Fibroblast of lung (primary cell): ENCODE measurements at regions not wholly inside any gene's neighbourhood (a gene's known extent, or its start where the extent isn't known, plus 50 kb on each side); places are given as distances from the start of the nearest gene placed in this dataset.

Experiments
- DNase-seq, 2 donors: peaks; one replicate each; pipeline versions ENCODE4 v3.0.0 to v3.0.0-alpha.2; 2010; ENCODE audit warnings: low read depth in 2 of 2
- H2AFZ ChIP-seq: 2 replicates; pipeline ENCODE4 v1.5.1; 2012; ENCODE audit warnings: low read length, control low read depth, inconsistent platforms
- H3K27ac ChIP-seq: 2 replicates; pipeline ENCODE4 v1.5.1; 2011; ENCODE audit warnings: low read length, control low read depth; ENCODE audit not compliant: insufficient read depth
- H3K27me3 ChIP-seq: 2 replicates; pipeline ENCODE4 v1.5.1; 2011; ENCODE audit warnings: mild to moderate bottlenecking, low read length; ENCODE audit not compliant: control insufficient read depth, insufficient read depth
- H3K36me3 ChIP-seq: 2 replicates; pipeline ENCODE4 v1.5.1; 2011; ENCODE audit warnings: low read length; ENCODE audit not compliant: control insufficient read depth, insufficient read depth
- H3K4me1 ChIP-seq: 2 replicates; pipeline ENCODE4 v1.5.1; 2011; ENCODE audit warnings: low read length; ENCODE audit not compliant: control insufficient read depth, insufficient read depth; ENCODE audit errors: extremely low read depth
- H3K4me2 ChIP-seq: 2 replicates; pipeline ENCODE4 v1.5.1; 2011; ENCODE audit warnings: low read length, control low read depth; ENCODE audit not compliant: insufficient read depth; ENCODE audit errors: extremely low read depth
- H3K4me3 ChIP-seq, 4 experiments: fragments of 200-600 bp in 1 of 4; sonication (generic) in 1 of 4; replicated peaks in 1 of 4; 2 replicates each; pipeline ENCODE4 v1.5.1; 2011 to 2016; ENCODE audit warnings: low read length in 4 of 4, low read depth in 3 of 4, mild to moderate bottlenecking in 3 of 4, control low read depth in 2 of 4, inconsistent platforms in 1 of 4, mixed read lengths in 1 of 4; ENCODE audit not compliant: insufficient read depth in 1 of 4; ENCODE audit errors: control extremely low read depth in 1 of 4
- H3K79me2 ChIP-seq: 2 replicates; pipeline ENCODE4 v1.5.1; 2012; ENCODE audit warnings: mild to moderate bottlenecking, low read length, inconsistent platforms; ENCODE audit not compliant: control insufficient read depth, insufficient read depth
- H3K9ac ChIP-seq: 2 replicates; pipeline ENCODE4 v1.5.1; 2011; ENCODE audit warnings: mild to moderate bottlenecking, low read length, control low read depth; ENCODE audit not compliant: insufficient read depth
- H3K9me3 ChIP-seq: 2 replicates; pipeline ENCODE4 v1.5.1; 2012; ENCODE audit warnings: low read depth, low read length; ENCODE audit not compliant: control insufficient read depth, insufficient read depth
- H4K20me1 ChIP-seq: 2 replicates; pipeline ENCODE4 v1.5.1; 2011; ENCODE audit warnings: low read length; ENCODE audit not compliant: control insufficient read depth, insufficient read depth; ENCODE audit errors: extremely low read depth
- CTCF ChIP-seq, 2 donors: IDR thresholded peaks in 1 of 2; conservative IDR thresholded peaks in 1 of 2; 1 replicate in 1 of 2; 2 replicates in 1 of 2; pipeline ENCODE4 v1.5.1; 2011 to 2012; ENCODE audit warnings: low read length in 2 of 2, control low read depth in 1 of 2, inconsistent platforms in 1 of 2, low read depth in 1 of 2, mild to moderate bottlenecking in 1 of 2
- EZH2 ChIP-seq: IDR thresholded peaks from 2 replicates; pipeline ENCODE4 v1.5.1; 2012; ENCODE audit warnings: low read length, control low read depth, mild to moderate bottlenecking; ENCODE audit errors: missing control alignments

- H3K27me3 ChIP-seq = no peaks in the 10 kb centered on the region
- no peak overlapping the region for H3K4me3 ChIP-seq
- no peak overlapping the region for H2AFZ ChIP-seq
- H4K20me1 ChIP-seq = no peaks in the 10 kb centered on the region
- DNase-seq = no peak
- TF ChIP-seq CTCF (conservative IDR thresholded peaks at IDR 0.05 in 1 of 2, IDR thresholded peaks at IDR 0.05 in 1 of 2; ENCODE audit: low read depth in 1 of 2, low read length in 2 of 2) (no peak), EZH2 (no peak)
- no peak overlapping the region for H3K27ac ChIP-seq
- H3K36me3 ChIP-seq = no peaks in the 10 kb centered on the region
- no peaks in the 10 kb centered on the region for H3K9me3 ChIP-seq
- H3K4me2 ChIP-seq = no peak overlapping the region
- H3K9ac ChIP-seq = no peak overlapping the region
- no peaks in the 10 kb centered on the region for H3K79me2 ChIP-seq
- peaks cover 10% of the 10 kb centered on the region for H3K4me1 ChIP-seq
These were observed 226.7 kb upstream of the THBS1 start for GRCh38 chr15:39354189-39354588.

- H3K4me1 ChIP-seq = peaks cover 11% of the 10 kb centered on the region
- no peak overlapping the region for H2AFZ ChIP-seq
- no peak overlapping the region for H3K9ac ChIP-seq
- no peak overlapping the region for H3K4me2 ChIP-seq
- H3K36me3 ChIP-seq = no peaks in the 10 kb centered on the region
- H3K27ac ChIP-seq = no peak overlapping the region
- no peaks in the 10 kb centered on the region for H3K27me3 ChIP-seq
- no peak overlapping the region for H3K4me3 ChIP-seq
- H4K20me1 ChIP-seq = no peaks in the 10 kb centered on the region
- DNase-seq = peak in 1 of 2 donors; percentile 41
- TF ChIP-seq CTCF (conservative IDR thresholded peaks at IDR 0.05 in 1 of 2, IDR thresholded peaks at IDR 0.05 in 1 of 2; ENCODE audit: low read depth in 1 of 2, low read length in 2 of 2) (no peak), EZH2 (no peak)
- no peaks in the 10 kb centered on the region for H3K79me2 ChIP-seq
- no peaks in the 10 kb centered on the region for H3K9me3 ChIP-seq
These were observed 223.2 kb upstream of the THBS1 start for GRCh38 chr15:39357480-39358268.

GRCh38 chr15:39358441-39359041, 222.3 kb upstream of the THBS1 start:
- Histone ChIP-seq H3K9me3 (no peaks in the 10 kb centered on the region), H4K20me1 (no peaks in the 10 kb centered on the region), H2AFZ (peak overlapping the region; percentile 50), H3K79me2 (no peaks in the 10 kb centered on the region), H3K4me1 (peaks cover 13% of the 10 kb centered on the region), H3K4me3 (no peak overlapping the region), H3K36me3 (no peaks in the 10 kb centered on the region), H3K27ac (peak overlapping the region; percentile 8), H3K27me3 (no peaks in the 10 kb centered on the region), H3K4me2 (no peak overlapping the region), H3K9ac (no peak overlapping the region)
- TF ChIP-seq EZH2 = no peak
- no peak for TF ChIP-seq CTCF (conservative IDR thresholded peaks at IDR 0.05 in 1 of 2, IDR thresholded peaks at IDR 0.05 in 1 of 2; ENCODE audit: low read depth in 1 of 2, low read length in 2 of 2)
- peak; percentile 61 to 89 for DNase-seq
